A673 (cell line): ENCODE measurements at regions not wholly inside any gene's neighbourhood (a gene's known extent, or its start where the extent isn't known, plus 50 kb on each side); places are given as distances from the start of the nearest gene placed in this dataset.

ENCODE experiments used
- CTCF ChIP-seq: fragments of 300-800, 200-600 bp; sonication (generic); conservative IDR thresholded peaks from 2 replicates; pipeline ENCODE4 v1.5.1; 2017; ENCODE audit warnings: low read depth, mild to moderate bottlenecking, antibody characterized with exemption, low read length, moderate library complexity, mixed read lengths
- EZH2 ChIP-seq: fragments of 200-600 bp; sonication (generic); IDR thresholded peaks from 2 replicates; pipeline ENCODE4 v1.6.1; 2017; ENCODE audit warnings: borderline replicate concordance, low read depth, mild to moderate bottlenecking, mixed read lengths, antibody characterized with exemption, low read length; ENCODE audit not compliant: poor library complexity, severe bottlenecking

- no peak for TF ChIP-seq CTCF
- no peak for TF ChIP-seq EZH2
Observed at GRCh38 chr10:16363741-16364140, 73.1 kb upstream of the PTER start.
